GM23248 (cell line): ENCODE measurements at regions not wholly inside any gene's neighbourhood (a gene's known extent, or its start where the extent isn't known, plus 50 kb on each side); places are given as distances from the start of the nearest gene placed in this dataset.

Experiments used
- EZH2 ChIP-seq: fragments of 200-600 bp; sonication (generic); IDR thresholded peaks from 2 replicates; pipeline ENCODE4 v1.6.1; 2018; ENCODE audit warnings: antibody characterized with exemption, mild to moderate bottlenecking; ENCODE audit not compliant: insufficient read depth, poor library complexity, severe bottlenecking
- EZH2phosphoT487 ChIP-seq: fragments of 200-600 bp; sonication (generic); IDR thresholded peaks from 2 replicates; pipeline ENCODE4 v1.6.1; 2018; ENCODE audit warnings: antibody characterized with exemption, moderate library complexity, mild to moderate bottlenecking, low read depth; ENCODE audit not compliant: insufficient read depth

- TF ChIP-seq EZH2phosphoT487 (no peak), EZH2 (no peak)
Measured at GRCh38 chr6:112934433-112935327, 587.5 kb downstream of the RFPL4B start.
